HG03039 (cell line): ENCODE measurements at regions not wholly inside any gene's neighbourhood (a gene's known extent, or its start where the extent isn't known, plus 50 kb on each side); places are given as distances from the start of the nearest gene placed in this dataset.

Experiments
- ATAC-seq: cut with Tn5 transposase; IDR thresholded peaks from one replicate; pipeline ENCODE4 v1.9.1; 2021; ENCODE audit warnings: mild to moderate bottlenecking, moderate library complexity; ENCODE audit not compliant: unreplicated experiment

DNA sequence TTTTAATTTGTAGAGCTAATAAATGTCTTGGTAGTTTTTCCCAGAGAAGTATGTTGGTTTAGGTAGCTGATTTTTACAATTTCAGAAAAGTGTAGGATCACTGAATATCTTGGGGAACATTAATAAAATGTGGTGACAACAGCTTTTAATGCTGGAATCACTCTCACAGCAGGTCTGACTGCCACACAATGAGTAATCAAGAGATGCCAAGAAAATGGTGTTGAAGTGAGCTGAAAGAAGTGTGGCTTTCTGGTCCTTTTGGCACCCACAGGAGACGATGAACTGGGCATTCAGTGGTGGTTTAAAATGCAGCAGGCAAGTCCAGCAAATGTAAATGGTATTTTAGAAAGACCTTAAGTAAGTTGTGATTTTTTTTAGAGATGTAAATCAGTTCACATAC is 175.8 kb downstream of the CBLN2 start:
- ATAC-seq = no peak

- ATAC-seq = no peak
Measured at GRCh38 chr18:72360634-72361033, 183.5 kb downstream of the CBLN2 start.

GRCh38 chr18:72342933-72343332 is 201.2 kb downstream of the CBLN2 start:
- no peak for ATAC-seq

- no peak for ATAC-seq
Measured at GRCh38 chr18:72339976-72340375, 204.2 kb downstream of the CBLN2 start.

- ATAC-seq = no peak
Measured at GRCh38 chr18:72336786-72337185, 207.4 kb downstream of the CBLN2 start.

GRCh38 chr18:72329533-72329932 is 214.6 kb downstream of the CBLN2 start:
- ATAC-seq = no peak

- ATAC-seq = no peak
Measured at GRCh38 chr18:72325307-72325706, 218.8 kb downstream of the CBLN2 start.

DNA sequence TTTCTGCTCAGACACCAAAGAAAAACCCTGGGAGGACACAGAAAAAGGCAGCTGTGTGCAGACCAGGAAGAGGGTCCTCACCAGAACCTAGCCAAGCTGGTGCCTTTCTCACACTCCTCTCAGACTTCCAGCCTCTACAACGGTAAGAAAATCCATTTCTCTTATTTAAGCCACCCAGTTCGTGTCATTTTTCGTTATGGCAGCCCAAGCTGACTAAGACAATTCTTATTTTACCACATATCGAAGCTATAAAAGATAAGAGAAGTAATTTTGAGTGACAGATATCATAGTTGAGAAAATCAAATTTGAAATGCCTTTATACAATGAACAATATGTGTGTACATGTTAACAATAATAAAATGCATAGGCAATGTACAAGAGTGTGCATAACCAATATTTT is 219.5 kb downstream of the CBLN2 start:
- no peak for ATAC-seq

DNA sequence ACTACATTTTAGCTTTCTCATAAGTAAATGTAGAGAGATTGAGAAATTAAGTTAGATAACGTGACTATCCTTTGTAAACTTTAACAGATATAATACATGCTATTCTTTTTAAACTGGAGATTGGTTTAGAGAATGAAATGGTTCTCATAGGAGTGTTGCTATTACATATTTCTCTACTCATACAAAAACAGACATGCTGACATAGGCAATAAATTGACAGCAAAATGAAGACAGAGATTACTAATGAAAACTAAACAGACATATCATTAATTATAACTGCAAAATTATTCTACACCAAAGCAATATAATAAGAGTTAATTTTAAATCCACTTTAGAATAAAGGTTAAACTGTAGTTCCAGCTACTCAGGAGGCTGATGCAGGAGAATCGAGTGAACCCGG is 227.6 kb downstream of the CBLN2 start:
- no peak for ATAC-seq

GRCh38 chr18:72283148-72283925 is 260.8 kb downstream of the CBLN2 start:
- no peak for ATAC-seq

DNA sequence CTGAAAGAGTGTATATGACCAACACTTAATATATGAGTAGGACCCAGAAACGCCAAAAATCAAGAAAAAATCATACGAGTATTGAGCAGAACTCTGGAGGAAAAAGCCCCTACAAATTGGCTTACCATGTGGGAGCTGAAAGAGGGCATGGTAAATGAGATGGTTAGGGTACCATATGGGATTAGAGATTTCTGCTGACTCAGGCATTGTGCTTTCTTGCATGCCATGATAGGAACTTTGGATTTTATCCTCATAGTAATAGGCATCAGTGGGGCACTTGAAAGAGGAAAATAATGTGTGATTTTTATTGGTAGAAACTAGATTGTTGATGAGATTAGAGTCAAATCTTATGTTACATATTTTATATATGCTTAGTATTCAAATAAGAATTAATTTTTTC is 271.1 kb downstream of the CBLN2 start:
- ATAC-seq = no peak

GRCh38 chr18:72261590-72261989 is 282.6 kb downstream of the CBLN2 start:
- ATAC-seq = no peak

DNA sequence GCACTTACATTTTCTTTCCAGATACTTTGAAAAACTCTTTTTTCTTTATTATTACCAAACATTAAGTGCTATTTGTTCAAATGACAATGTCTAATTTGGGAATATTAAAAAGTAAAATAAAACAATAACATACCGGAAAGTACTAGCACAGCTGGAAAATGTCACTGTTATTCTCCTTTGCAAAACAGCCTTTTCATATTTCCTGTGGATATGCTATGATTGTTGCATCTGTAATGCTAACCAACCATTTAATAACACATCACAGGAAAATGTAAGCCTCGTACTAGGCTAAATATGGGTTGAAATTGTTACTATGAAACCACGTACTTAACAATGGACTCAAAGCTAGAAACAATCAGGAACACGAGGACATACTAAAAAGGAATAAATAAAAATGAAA is 298.1 kb downstream of the CBLN2 start:
- no peak for ATAC-seq

GRCh38 chr18:72235422-72235821 is 308.7 kb downstream of the CBLN2 start:
- no peak for ATAC-seq

- ATAC-seq = no peak
Measured at GRCh38 chr18:72233106-72233505, 311.0 kb downstream of the CBLN2 start.

DNA sequence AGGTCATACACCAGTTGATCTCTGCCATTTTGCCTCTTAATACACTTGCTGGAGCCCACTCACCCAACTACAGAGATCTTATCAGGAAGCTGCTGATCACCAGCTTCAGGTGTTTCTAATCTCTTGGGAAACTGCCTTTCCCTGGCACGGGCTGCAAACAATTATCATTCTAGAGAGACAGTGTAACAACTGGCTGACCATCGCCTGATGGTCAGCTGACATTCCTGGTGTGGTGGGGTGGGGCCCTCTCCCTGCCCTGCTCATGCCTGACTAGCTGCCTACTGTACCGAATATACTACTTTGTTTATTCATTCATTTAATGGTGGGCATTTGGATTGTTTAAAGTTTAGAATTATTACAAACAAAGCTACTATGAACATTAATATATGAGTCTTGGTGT is 311.5 kb downstream of the CBLN2 start:
- ATAC-seq = no peak

DNA sequence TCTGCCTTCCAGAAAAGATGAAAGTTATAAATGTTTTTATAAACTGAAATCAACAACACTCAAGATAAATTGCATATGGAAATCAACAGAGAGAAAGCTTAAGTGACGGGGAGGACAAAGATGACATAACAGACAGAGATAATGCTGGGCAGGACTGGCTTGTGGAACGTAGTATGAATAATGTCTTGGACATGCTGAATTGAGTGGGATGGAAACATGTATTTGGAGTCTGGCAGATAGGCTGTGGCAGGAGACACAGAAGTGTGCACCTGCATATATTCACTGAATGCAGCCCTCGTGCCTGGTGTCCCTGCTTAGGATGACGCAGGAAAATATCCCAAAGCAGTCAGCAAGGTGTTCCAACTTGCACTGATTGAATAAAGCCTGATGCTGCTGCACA is 318.2 kb downstream of the CBLN2 start:
- no peak for ATAC-seq

- no peak for ATAC-seq
Measured at GRCh38 chr18:72223733-72224132, 320.4 kb downstream of the CBLN2 start.

DNA sequence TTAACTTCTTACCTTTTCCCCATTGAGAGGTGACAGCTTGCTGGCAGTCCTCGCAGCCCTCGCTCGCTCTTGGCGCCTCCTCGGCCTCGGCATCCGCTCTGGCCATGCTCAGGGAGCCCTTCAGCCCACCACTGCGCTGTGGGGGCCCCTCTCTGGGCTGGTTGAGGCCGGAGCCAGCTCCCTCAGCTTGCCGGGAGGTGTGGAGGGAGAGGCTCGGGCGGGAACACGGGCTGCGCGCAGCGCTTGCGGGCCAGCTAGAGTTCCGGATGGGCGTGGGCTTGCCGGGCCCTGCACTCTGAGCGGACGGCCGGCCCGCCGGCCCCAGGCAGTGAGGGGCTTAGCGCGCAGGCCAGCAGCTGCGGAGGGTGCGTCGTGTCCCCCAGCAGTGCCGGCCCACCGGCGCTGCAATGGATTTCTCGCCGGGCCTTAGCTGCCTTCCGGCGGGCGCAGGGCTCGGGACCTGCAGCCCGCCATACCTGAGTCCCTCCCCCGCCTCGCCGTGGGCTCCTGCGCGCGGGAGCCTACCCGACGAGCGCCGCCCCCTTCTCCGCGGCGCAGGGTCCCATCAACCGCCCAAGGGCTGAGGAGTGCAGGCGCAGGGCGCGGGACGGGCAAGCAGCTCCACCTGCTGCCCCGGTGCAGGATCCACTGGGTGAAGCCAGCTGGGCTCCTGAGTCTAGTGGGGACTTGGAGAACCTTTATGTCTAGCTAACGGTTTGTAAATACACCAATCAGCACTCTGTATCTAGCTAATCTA is 335.0 kb downstream of the CBLN2 start:
- ATAC-seq = no peak

GRCh38 chr18:72207280-72207679 is 336.9 kb downstream of the CBLN2 start:
- ATAC-seq = no peak

GRCh38 chr18:72206814-72207213 is 337.3 kb downstream of the CBLN2 start:
- ATAC-seq = no peak

- no peak for ATAC-seq
Measured at GRCh38 chr18:72201032-72201431, 343.1 kb downstream of the CBLN2 start.
